Lung (tissue), 11 donors: ENCODE measurements at regions not wholly inside any gene's neighbourhood (a gene's known extent, or its start where the extent isn't known, plus 50 kb on each side); places are given as distances from the start of the nearest gene placed in this dataset.
"Not testable (repeated sequence)": the region's sequence is repeated elsewhere in the genome, so short reads cannot be mapped to it uniquely, and the experiment has no call there.

Source experiments
- ATAC-seq: fragments of 200-7000 bp; cut with Tn5 transposase; one replicate; pipeline ENCODE4 v1.9.1; 2020; ENCODE audit warnings: moderate number of reproducible peaks; ENCODE audit not compliant: insufficient read depth, low FRiP score
- DNase-seq, 3 donors: peaks; one replicate each; pipeline ENCODE4 v3.0.0-alpha.2; 2013 to 2017
- H3K27ac ChIP-seq, 2 donors: one replicate each; pipeline ENCODE4 v1.5.1; 2013; ENCODE audit warnings: mild to moderate bottlenecking in 2 of 2, moderate library complexity in 2 of 2, control low read depth in 1 of 2, inconsistent platforms in 1 of 2, low read depth in 1 of 2, low read length in 1 of 2
- H3K27me3 ChIP-seq, 3 donors: one replicate each; pipeline ENCODE4 v1.5.1; 2013; ENCODE audit warnings: low read length in 2 of 3; ENCODE audit not compliant: control insufficient read depth in 3 of 3, insufficient read depth in 3 of 3
- H3K36me3 ChIP-seq, 4 donors: one replicate each; pipeline ENCODE4 v1.5.1; 2013; ENCODE audit warnings: low read length in 4 of 4, mild to moderate bottlenecking in 1 of 4, moderate library complexity in 1 of 4; ENCODE audit not compliant: control insufficient read depth in 4 of 4, insufficient read depth in 4 of 4
- H3K4me1 ChIP-seq, 5 donors: one replicate each; pipeline ENCODE4 v1.5.1; 2013; ENCODE audit warnings: low read length in 5 of 5, mild to moderate bottlenecking in 2 of 5, moderate library complexity in 1 of 5; ENCODE audit not compliant: control insufficient read depth in 5 of 5, insufficient read depth in 5 of 5
- H3K4me3 ChIP-seq: one replicate; pipeline ENCODE4 v1.5.1; 2013; ENCODE audit warnings: mild to moderate bottlenecking, control low read depth, moderate library complexity
- H3K9ac ChIP-seq, 2 donors: one replicate each; pipeline ENCODE4 v1.5.1; 2013; ENCODE audit warnings: low read length in 2 of 2, control low read depth in 1 of 2; ENCODE audit not compliant: insufficient read depth in 1 of 2
- H3K9me3 ChIP-seq, 4 donors: one replicate each; pipeline ENCODE4 v1.5.1; 2013; ENCODE audit warnings: low read length in 3 of 4, mild to moderate bottlenecking in 1 of 4, moderate library complexity in 1 of 4; ENCODE audit not compliant: control insufficient read depth in 4 of 4, insufficient read depth in 3 of 4
- WGBS, 2 donors: extraction: QIAGEN DNeasy Blood & Tissue Kit; methylation state at CpG; one replicate each; pipeline ENCODE4 v1.1.7; 2013; 5-methylcytosine and 5-hydroxymethylcytosine counted together
- TF ChIP-seq, protein P1 (sequence below): IDR thresholded peaks from 2 replicates; pipeline ENCODE4 v1.5.1; 2012; ENCODE audit warnings: mild to moderate bottlenecking; ENCODE audit errors: control extremely low read depth, extremely low read depth
- donor health status: control.
- donor health status: control.
- donor health status: Bipolar disorder and iron deficiency.
- donor health status: healthy.
- donor health status: DM: yes; HTN: yes; CAD: no.

DNA sequence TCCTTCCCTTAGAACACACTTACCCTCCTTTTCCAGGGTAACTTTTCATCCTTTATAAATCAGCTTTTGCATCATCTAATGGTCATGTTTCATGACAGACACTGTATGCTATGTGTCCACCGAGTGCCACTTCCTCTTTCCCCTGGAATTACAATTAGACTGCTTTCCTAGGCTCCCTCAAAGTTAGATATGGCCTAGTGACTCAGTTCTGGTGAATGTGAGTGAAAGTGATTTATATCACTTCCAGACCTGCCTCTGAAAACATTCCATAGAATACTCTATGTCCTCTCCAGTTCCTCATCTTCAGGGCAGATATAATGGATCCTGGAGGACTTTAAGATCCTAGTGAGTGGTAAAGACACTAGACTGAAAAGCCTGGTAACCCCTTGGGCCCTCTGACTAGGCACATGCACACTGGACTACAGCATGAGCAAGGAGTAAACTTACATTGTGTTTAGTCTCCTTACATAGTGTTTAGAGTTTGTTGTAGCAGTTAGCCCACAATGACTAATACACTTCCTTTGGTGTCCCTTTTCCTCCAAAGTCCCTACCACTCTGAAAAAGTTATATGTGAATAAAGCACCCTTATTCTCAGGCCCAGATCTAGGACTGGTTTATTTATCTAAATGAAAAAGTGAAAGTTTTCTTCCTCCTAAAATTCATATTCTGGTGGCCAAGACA is 59.3 kb downstream of the GPR88 start:
- TF ChIP-seq, protein P1, sequence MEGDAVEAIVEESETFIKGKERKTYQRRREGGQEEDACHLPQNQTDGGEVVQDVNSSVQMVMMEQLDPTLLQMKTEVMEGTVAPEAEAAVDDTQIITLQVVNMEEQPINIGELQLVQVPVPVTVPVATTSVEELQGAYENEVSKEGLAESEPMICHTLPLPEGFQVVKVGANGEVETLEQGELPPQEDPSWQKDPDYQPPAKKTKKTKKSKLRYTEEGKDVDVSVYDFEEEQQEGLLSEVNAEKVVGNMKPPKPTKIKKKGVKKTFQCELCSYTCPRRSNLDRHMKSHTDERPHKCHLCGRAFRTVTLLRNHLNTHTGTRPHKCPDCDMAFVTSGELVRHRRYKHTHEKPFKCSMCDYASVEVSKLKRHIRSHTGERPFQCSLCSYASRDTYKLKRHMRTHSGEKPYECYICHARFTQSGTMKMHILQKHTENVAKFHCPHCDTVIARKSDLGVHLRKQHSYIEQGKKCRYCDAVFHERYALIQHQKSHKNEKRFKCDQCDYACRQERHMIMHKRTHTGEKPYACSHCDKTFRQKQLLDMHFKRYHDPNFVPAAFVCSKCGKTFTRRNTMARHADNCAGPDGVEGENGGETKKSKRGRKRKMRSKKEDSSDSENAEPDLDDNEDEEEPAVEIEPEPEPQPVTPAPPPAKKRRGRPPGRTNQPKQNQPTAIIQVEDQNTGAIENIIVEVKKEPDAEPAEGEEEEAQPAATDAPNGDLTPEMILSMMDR, result no peak
- DNase-seq (no peak), ATAC-seq (no peak)
- Histone ChIP-seq H3K4me1 (peaks cover 0 to 3% (median 0%) of the 10 kb centered on the region in 5 donors), H3K27ac (no peak overlapping the region), H3K9ac (no peak overlapping the region), H3K9me3 (peaks cover 0 to 3% (median under 1%) of the 10 kb centered on the region in 4 donors), H3K4me3 (no peak overlapping the region), H3K36me3 (no peaks in the 10 kb centered on the region), H3K27me3 (no peaks in the 10 kb centered on the region)
- WGBS, 2 donors, result 13 to 32% methylated on average over 1 of the region's 1 CpG

DNA sequence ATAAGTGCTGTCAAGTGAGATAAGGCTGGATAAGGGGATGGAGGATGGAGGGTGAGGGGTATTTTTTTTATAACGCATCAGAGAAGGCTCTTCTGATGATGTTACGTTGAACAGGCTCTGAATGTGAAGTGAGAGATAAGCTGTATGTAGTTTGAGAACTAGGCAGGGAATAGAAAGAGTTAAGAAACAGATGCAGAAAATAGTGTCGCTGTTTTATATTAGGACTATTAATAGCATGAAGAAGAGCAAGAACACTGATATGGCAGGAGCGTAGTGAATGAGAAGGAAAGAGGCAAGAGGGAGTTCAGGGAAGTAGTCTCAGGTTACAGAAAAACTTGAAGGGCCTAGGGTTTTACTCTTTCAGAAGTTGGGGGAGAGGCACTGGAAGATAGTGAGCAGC is 59.8 kb downstream of the GPR88 start:
- Histone ChIP-seq H3K4me3 (no peak overlapping the region), H3K36me3 (no peaks in the 10 kb centered on the region), H3K27ac (no peak overlapping the region), H3K4me1 (peaks cover 0 to 3% (median 0%) of the 10 kb centered on the region in 5 donors), H3K9me3 (peaks cover 0 to 2% (median 0%) of the 10 kb centered on the region in 4 donors), H3K27me3 (no peaks in the 10 kb centered on the region), H3K9ac (no peak overlapping the region)
- no peak for ATAC-seq
- WGBS, 2 donors, result 33 to 49% methylated on average over 4 of the region's 4 CpGs
- TF ChIP-seq, protein P1, result no peak
- no peak for DNase-seq

DNA sequence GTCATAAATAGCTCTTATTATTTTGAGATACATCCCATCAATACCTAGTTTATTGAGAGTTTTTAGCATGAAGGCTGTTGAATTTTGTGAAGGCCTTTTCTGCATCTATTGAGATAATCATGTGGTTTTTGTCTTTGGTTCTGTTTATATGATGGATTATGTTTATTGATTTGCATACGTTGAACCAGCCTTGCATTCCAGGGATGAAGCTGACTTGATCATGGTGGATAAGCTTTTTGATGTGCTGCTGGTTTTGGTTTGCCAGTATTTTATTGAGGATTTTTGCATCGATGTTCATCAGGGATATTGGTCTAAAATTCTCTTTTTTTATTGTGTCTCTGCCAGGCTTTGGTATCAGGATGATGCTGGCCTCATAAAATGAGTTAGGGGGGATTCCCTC is 62.4 kb downstream of the GPR88 start:
- H3K4me3 ChIP-seq, DNase-seq, H3K9ac ChIP-seq, H3K27ac ChIP-seq, H3K4me1 ChIP-seq, H3K36me3 ChIP-seq, H3K27me3 ChIP-seq, H3K9me3 ChIP-seq, ATAC-seq: not testable (repeated sequence)
- WGBS, 2 donors, result 80 to 95% methylated on average over 2 of the region's 2 CpGs

DNA sequence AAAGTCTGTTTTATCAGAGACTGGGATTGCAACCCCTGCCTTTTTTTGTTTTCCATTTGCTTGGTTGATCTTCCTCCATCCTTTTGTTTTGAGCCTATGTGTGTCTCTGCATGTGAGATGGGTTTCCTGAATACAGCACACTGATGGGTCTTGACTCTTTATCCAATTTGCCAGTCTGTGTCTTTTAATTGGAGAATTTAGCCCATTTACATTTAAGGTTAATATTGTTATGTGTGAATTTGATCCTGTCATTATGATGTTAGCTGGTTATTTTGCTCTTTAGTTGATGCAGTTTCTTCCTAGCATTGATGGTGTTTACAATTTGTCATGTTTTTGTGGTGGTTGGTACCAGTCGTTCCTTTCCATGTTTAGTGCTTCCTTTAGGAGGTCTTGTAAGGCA is 64.1 kb downstream of the GPR88 start:
- not testable (repeated sequence) for H3K4me3 ChIP-seq, H3K36me3 ChIP-seq, H3K27me3 ChIP-seq, H3K4me1 ChIP-seq, H3K9ac ChIP-seq, DNase-seq, H3K9me3 ChIP-seq, H3K27ac ChIP-seq, ATAC-seq
- 80 to 81% methylated on average over 1 of the region's 1 CpG for WGBS, 2 donors
